ENCODE measurements at regions not wholly inside any gene's neighbourhood (a gene's known extent, or its start where the extent isn't known, plus 50 kb on each side); places are given as distances from the start of the nearest gene placed in this dataset.

DNA sequence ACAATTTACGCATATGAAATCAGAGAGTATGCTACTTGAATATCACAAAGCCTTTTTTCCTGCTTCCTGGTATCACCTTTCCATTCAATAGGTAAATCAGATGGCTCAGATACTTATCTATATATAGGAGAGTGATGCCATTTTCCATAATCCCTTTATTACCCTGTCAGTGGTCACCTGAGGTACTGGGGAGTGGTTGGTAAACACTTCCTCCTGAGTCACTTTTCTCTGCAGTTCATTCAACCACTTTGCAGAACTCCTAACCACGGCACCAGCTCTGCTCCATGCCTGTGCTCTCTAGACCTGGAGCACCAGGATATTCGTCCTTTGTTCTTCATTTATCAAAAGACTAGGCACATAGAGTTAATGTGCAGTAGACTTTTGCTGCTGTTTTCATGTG, 748.5 kb upstream of the KLHL1 start:
- no peaks in the 10 kb centered on the region for H3K9me2 ChIP-seq (replicated peaks; ENCODE audit: low read length)
- ATAC-seq (peak; percentile 98), DNase-seq (peak; percentile 42)
- ChIA-PET POLR2A (ENCODE audit: unreplicated experiment) (no interaction called here), CTCF (no interaction called here)
- no peaks in the 10 kb centered on the region for H3K79me2 ChIP-seq (ENCODE audit: low read length)
- peak overlapping the region; percentile 44; the same call in 1 of the 2 replicates for H3K4me2 ChIP-seq (ENCODE audit: low read length)
- H3K9ac ChIP-seq (ENCODE audit: low read length), result no peak overlapping the region
- H3F3A ChIP-seq (ENCODE audit: low read length, unreplicated experiment), result no peaks in the 10 kb centered on the region
- BruUV-seq (replicated peaks), result no TSS peak
- peaks cover 5% of the 10 kb centered on the region for H3K4me1 ChIP-seq (ENCODE audit: insufficient read depth, low read length)
- no peaks in the 10 kb centered on the region for H3K9me3 ChIP-seq (ENCODE audit: low read length)
- H3K4me3 ChIP-seq (ENCODE audit: low read length), result no peak overlapping the region
- H2AFZ ChIP-seq (ENCODE audit: low read length), result peak overlapping the region; percentile 31; the same call in 1 of the 2 replicates
- no peaks in the 10 kb centered on the region for H4K20me1 ChIP-seq (ENCODE audit: low read length)
- H3K27me3 ChIP-seq (ENCODE audit: low read length), result no peaks in the 10 kb centered on the region
- TF ChIP-seq EZH2 (IDR thresholded peaks at IDR 0.05; ENCODE audit: low read length, unreplicated experiment) (no peak), CTCF (conservative IDR thresholded peaks at IDR 0.05; ENCODE audit: low read depth, low read length) (no peak), EZH2phosphoT487 (IDR thresholded peaks at IDR 0.05; ENCODE audit: borderline replicate concordance, low read length) (no peak)
- intact Hi-C loops (cut with micrococcal nuclease), result no loop called here
- H3K36me3 ChIP-seq (ENCODE audit: low read depth, low read length), result no peaks in the 10 kb centered on the region
- H3K27ac ChIP-seq (ENCODE audit: low read length), result peak overlapping the region; percentile 33; the same call in 1 of the 2 replicates

GRCh38 chr13:70856025-70856424, 747.8 kb upstream of the KLHL1 start:
- no peaks in the 10 kb centered on the region for H3K27me3 ChIP-seq (ENCODE audit: low read length)
- intact Hi-C loops (cut with micrococcal nuclease), result no loop called here
- ATAC-seq (no peak), DNase-seq (no peak)
- H3K9me2 ChIP-seq (replicated peaks; ENCODE audit: low read length), result no peaks in the 10 kb centered on the region
- POLR2A ChIA-PET (ENCODE audit: unreplicated experiment), result no interaction called here
- no peak overlapping the region for H2AFZ ChIP-seq (ENCODE audit: low read length)
- no peak overlapping the region for H3K9ac ChIP-seq (ENCODE audit: low read length)
- H3K27ac ChIP-seq (ENCODE audit: low read length), result peak overlapping the region; percentile 25; the same call in 1 of the 2 replicates
- H3K4me2 ChIP-seq (ENCODE audit: low read length), result no peak overlapping the region
- H3K9me3 ChIP-seq (ENCODE audit: low read length), result no peaks in the 10 kb centered on the region
- H3F3A ChIP-seq (ENCODE audit: low read length, unreplicated experiment), result no peaks in the 10 kb centered on the region
- CTCF ChIA-PET, result no interaction called here
- TF ChIP-seq EZH2 (IDR thresholded peaks at IDR 0.05; ENCODE audit: low read length, unreplicated experiment), result no peak
- no peak for TF ChIP-seq CTCF (conservative IDR thresholded peaks at IDR 0.05; ENCODE audit: low read depth, low read length)
- no peak for TF ChIP-seq EZH2phosphoT487 (IDR thresholded peaks at IDR 0.05; ENCODE audit: borderline replicate concordance, low read length)
- H4K20me1 ChIP-seq (ENCODE audit: low read length), result no peaks in the 10 kb centered on the region
- H3K36me3 ChIP-seq (ENCODE audit: low read depth, low read length), result no peaks in the 10 kb centered on the region
- H3K4me3 ChIP-seq (ENCODE audit: low read length), result no peak overlapping the region
- no TSS peak for BruUV-seq (replicated peaks)
- H3K4me1 ChIP-seq (ENCODE audit: insufficient read depth, low read length), result peaks cover 5% of the 10 kb centered on the region
- H3K79me2 ChIP-seq (ENCODE audit: low read length), result no peaks in the 10 kb centered on the region

DNA sequence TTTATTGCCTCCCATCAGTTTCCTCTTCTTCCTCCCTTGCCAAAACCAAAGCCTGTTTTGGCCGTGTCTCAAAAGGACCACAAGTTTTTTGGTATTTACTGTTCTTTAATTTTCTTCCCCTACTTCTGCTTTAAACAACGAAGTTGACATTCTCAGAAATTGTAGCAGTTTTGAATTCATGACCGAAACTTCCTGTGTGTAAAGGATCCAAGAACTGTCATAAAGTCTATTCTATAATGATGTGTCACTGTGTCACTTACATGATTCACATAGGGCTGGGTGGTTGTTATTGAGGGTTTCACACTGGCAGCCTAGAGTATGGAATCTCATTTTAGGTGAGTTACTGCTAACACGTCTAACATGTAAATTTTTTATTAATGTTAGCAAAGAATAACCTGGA, 741.0 kb upstream of the KLHL1 start:
- no TSS peak for BruUV-seq (replicated peaks)
- Histone ChIP-seq H3K36me3 (ENCODE audit: low read depth, low read length) (no peaks in the 10 kb centered on the region), H3K27ac (ENCODE audit: low read length) (peak overlapping the region; percentile 59), H3F3A (ENCODE audit: low read length, unreplicated experiment) (no peaks in the 10 kb centered on the region), H3K79me2 (ENCODE audit: low read length) (no peaks in the 10 kb centered on the region), H3K4me2 (ENCODE audit: low read length) (peak overlapping the region; percentile 49), H2AFZ (ENCODE audit: low read length) (no peak overlapping the region; the same call in 1 of the 2 replicates), H3K27me3 (ENCODE audit: low read length) (no peaks in the 10 kb centered on the region), H3K4me1 (ENCODE audit: insufficient read depth, low read length) (0 out of 2 replicates have a peak, but pooled peaks cover 6% of the 10 kb centered on the region), H3K9ac (ENCODE audit: low read length) (no peak overlapping the region), H3K9me2 (replicated peaks; ENCODE audit: low read length) (no peaks in the 10 kb centered on the region), H3K4me3 (ENCODE audit: low read length) (no peak overlapping the region), H3K9me3 (ENCODE audit: low read length) (no peaks in the 10 kb centered on the region), H4K20me1 (ENCODE audit: low read length) (no peaks in the 10 kb centered on the region)
- DNase-seq, result peak; percentile 46
- intact Hi-C loops (cut with micrococcal nuclease), result no loop called here
- ChIA-PET POLR2A (ENCODE audit: unreplicated experiment) (no interaction called here), CTCF (no interaction called here)
- TF ChIP-seq EZH2 (IDR thresholded peaks at IDR 0.05; ENCODE audit: low read length, unreplicated experiment) (no peak), CTCF (conservative IDR thresholded peaks at IDR 0.05; ENCODE audit: low read depth, low read length) (no peak), EZH2phosphoT487 (IDR thresholded peaks at IDR 0.05; ENCODE audit: borderline replicate concordance, low read length) (no peak)
- ATAC-seq, result peak; percentile 94
